ENCODE measurements at regions not wholly inside any gene's neighbourhood (a gene's known extent, or its start where the extent isn't known, plus 50 kb on each side); places are given as distances from the start of the nearest gene placed in this dataset.

GRCh38 chr9:82552784-82553183, 510.2 kb downstream of the RASEF start:
- no peaks in the 10 kb centered on the region for H3K27me3 ChIP-seq (ENCODE audit: control insufficient read depth in 1 of 2, insufficient read depth in 2 of 2, low read length in 2 of 2)
- no peaks in the 10 kb centered on the region for H3K36me3 ChIP-seq (ENCODE audit: control insufficient read depth in 2 of 2, insufficient read depth in 2 of 2, low read length in 1 of 2)
- no peak overlapping the region for H3K27ac ChIP-seq (ENCODE audit: low read depth in 2 of 2, low read length in 1 of 2)
- no peak overlapping the region for H3K4me3 ChIP-seq (ENCODE audit: low read depth in 1 of 2, low read length in 2 of 2)
- whole genome bisulfite sequencing, 2 donors, result 59 to 70% methylated on average over 2 of the region's 2 CpGs
- H3K4me1 ChIP-seq (ENCODE audit: control insufficient read depth in 2 of 2, insufficient read depth in 2 of 2, low read length in 1 of 2), result no peaks in the 10 kb centered on the region
- no peaks in the 10 kb centered on the region for H3K9me3 ChIP-seq (ENCODE audit: control insufficient read depth in 2 of 2, insufficient read depth in 1 of 2, low read depth in 1 of 2, low read length in 1 of 2)

GRCh38 chr9:82553654-82554366, 509.1 kb downstream of the RASEF start:
- Histone ChIP-seq H3K27ac (ENCODE audit: low read depth in 2 of 2, low read length in 1 of 2) (no peak overlapping the region), H3K36me3 (ENCODE audit: control insufficient read depth in 2 of 2, insufficient read depth in 2 of 2, low read length in 1 of 2) (no peaks in the 10 kb centered on the region), H3K4me1 (ENCODE audit: control insufficient read depth in 2 of 2, insufficient read depth in 2 of 2, low read length in 1 of 2) (no peaks in the 10 kb centered on the region), H3K27me3 (ENCODE audit: control insufficient read depth in 1 of 2, insufficient read depth in 2 of 2, low read length in 2 of 2) (no peaks in the 10 kb centered on the region), H3K9me3 (ENCODE audit: control insufficient read depth in 2 of 2, insufficient read depth in 1 of 2, low read depth in 1 of 2, low read length in 1 of 2) (no peaks in the 10 kb centered on the region), H3K4me3 (ENCODE audit: low read depth in 1 of 2, low read length in 2 of 2) (no peak overlapping the region)
- 70 to 76% methylated on average over 8 of the region's 8 CpGs for WGBS, 2 donors

- WGBS, 2 donors, result 85 to 86% methylated on average over 3 of the region's 3 CpGs
- Histone ChIP-seq H3K4me1 (ENCODE audit: control insufficient read depth in 2 of 2, insufficient read depth in 2 of 2, low read length in 1 of 2) (no peaks in the 10 kb centered on the region), H3K27ac (ENCODE audit: low read depth in 2 of 2, low read length in 1 of 2) (no peak overlapping the region)
These were observed 508.6 kb downstream of the RASEF start for GRCh38 chr9:82554381-82554780.

GRCh38 chr9:82555031-82555430, 507.9 kb downstream of the RASEF start:
- H3K9me3 ChIP-seq (ENCODE audit: control insufficient read depth in 2 of 2, insufficient read depth in 1 of 2, low read depth in 1 of 2, low read length in 1 of 2), result no peaks in the 10 kb centered on the region
- no peaks in the 10 kb centered on the region for H3K36me3 ChIP-seq (ENCODE audit: control insufficient read depth in 2 of 2, insufficient read depth in 2 of 2, low read length in 1 of 2)
- no peak overlapping the region for H3K27ac ChIP-seq (ENCODE audit: low read depth in 2 of 2, low read length in 1 of 2)
- H3K4me1 ChIP-seq (ENCODE audit: control insufficient read depth in 2 of 2, insufficient read depth in 2 of 2, low read length in 1 of 2), result no peaks in the 10 kb centered on the region
- H3K4me3 ChIP-seq (ENCODE audit: low read depth in 1 of 2, low read length in 2 of 2), result no peak overlapping the region
- no peaks in the 10 kb centered on the region for H3K27me3 ChIP-seq (ENCODE audit: control insufficient read depth in 1 of 2, insufficient read depth in 2 of 2, low read length in 2 of 2)
- WGBS, 2 donors, result 68 to 70% methylated on average over 1 of the region's 1 CpG

More at GRCh38 chr9:82554381-82554780, 508.6 kb downstream of the RASEF start:
- no peaks in the 10 kb centered on the region for H3K27me3 ChIP-seq (ENCODE audit: control insufficient read depth in 1 of 2, insufficient read depth in 2 of 2, low read length in 2 of 2)
- no peak overlapping the region for H3K4me3 ChIP-seq (ENCODE audit: low read depth in 1 of 2, low read length in 2 of 2)
- no peaks in the 10 kb centered on the region for H3K9me3 ChIP-seq (ENCODE audit: control insufficient read depth in 2 of 2, insufficient read depth in 1 of 2, low read depth in 1 of 2, low read length in 1 of 2)
- no peaks in the 10 kb centered on the region for H3K36me3 ChIP-seq (ENCODE audit: control insufficient read depth in 2 of 2, insufficient read depth in 2 of 2, low read length in 1 of 2)

- no peak overlapping the region for H3K4me3 ChIP-seq (ENCODE audit: low read depth in 1 of 2, low read length in 2 of 2)
- H3K4me1 ChIP-seq (ENCODE audit: control insufficient read depth in 2 of 2, insufficient read depth in 2 of 2, low read length in 1 of 2), result no peaks in the 10 kb centered on the region
- no peaks in the 10 kb centered on the region for H3K36me3 ChIP-seq (ENCODE audit: control insufficient read depth in 2 of 2, insufficient read depth in 2 of 2, low read length in 1 of 2)
- no peak overlapping the region for H3K27ac ChIP-seq (ENCODE audit: low read depth in 2 of 2, low read length in 1 of 2)
- H3K9me3 ChIP-seq (ENCODE audit: control insufficient read depth in 2 of 2, insufficient read depth in 1 of 2, low read depth in 1 of 2, low read length in 1 of 2), result no peaks in the 10 kb centered on the region
- WGBS, 2 donors, result 36 to 52% methylated on average over 7 of the region's 7 CpGs
- H3K27me3 ChIP-seq (ENCODE audit: control insufficient read depth in 1 of 2, insufficient read depth in 2 of 2, low read length in 2 of 2), result no peaks in the 10 kb centered on the region
These were observed 507.4 kb downstream of the RASEF start for GRCh38 chr9:82555431-82556051.

- H3K4me1 ChIP-seq (ENCODE audit: control insufficient read depth in 2 of 2, insufficient read depth in 2 of 2, low read length in 1 of 2), result no peaks in the 10 kb centered on the region
- H3K27me3 ChIP-seq (ENCODE audit: control insufficient read depth in 1 of 2, insufficient read depth in 2 of 2, low read length in 2 of 2), result no peaks in the 10 kb centered on the region
- no peaks in the 10 kb centered on the region for H3K9me3 ChIP-seq (ENCODE audit: control insufficient read depth in 2 of 2, insufficient read depth in 1 of 2, low read depth in 1 of 2, low read length in 1 of 2)
- no peak overlapping the region for H3K4me3 ChIP-seq (ENCODE audit: low read depth in 1 of 2, low read length in 2 of 2)
- WGBS, 2 donors, result 89 to 94% methylated on average over 1 of the region's 1 CpG
- H3K36me3 ChIP-seq (ENCODE audit: control insufficient read depth in 2 of 2, insufficient read depth in 2 of 2, low read length in 1 of 2), result no peaks in the 10 kb centered on the region
- no peak overlapping the region for H3K27ac ChIP-seq (ENCODE audit: low read depth in 2 of 2, low read length in 1 of 2)
These were observed 504.6 kb downstream of the RASEF start for GRCh38 chr9:82558346-82558745.

GRCh38 chr9:82558855-82559630, 503.9 kb downstream of the RASEF start:
- no peak overlapping the region for H3K4me3 ChIP-seq (ENCODE audit: low read depth in 1 of 2, low read length in 2 of 2)
- no peaks in the 10 kb centered on the region for H3K9me3 ChIP-seq (ENCODE audit: control insufficient read depth in 2 of 2, insufficient read depth in 1 of 2, low read depth in 1 of 2, low read length in 1 of 2)
- 76 to 83% methylated on average over 9 of the region's 9 CpGs for WGBS, 2 donors
- H3K4me1 ChIP-seq (ENCODE audit: control insufficient read depth in 2 of 2, insufficient read depth in 2 of 2, low read length in 1 of 2), result no peaks in the 10 kb centered on the region
- H3K27ac ChIP-seq (ENCODE audit: low read depth in 2 of 2, low read length in 1 of 2), result no peak overlapping the region
- no peaks in the 10 kb centered on the region for H3K27me3 ChIP-seq (ENCODE audit: control insufficient read depth in 1 of 2, insufficient read depth in 2 of 2, low read length in 2 of 2)
- no peaks in the 10 kb centered on the region for H3K36me3 ChIP-seq (ENCODE audit: control insufficient read depth in 2 of 2, insufficient read depth in 2 of 2, low read length in 1 of 2)

GRCh38 chr9:82560036-82560435, 502.9 kb downstream of the RASEF start:
- no peak overlapping the region for H3K27ac ChIP-seq (ENCODE audit: low read depth in 2 of 2, low read length in 1 of 2)

GRCh38 chr9:82560457-82560904, 502.5 kb downstream of the RASEF start:
- 70 to 76% methylated on average over 9 of the region's 9 CpGs for WGBS, 2 donors
- no peaks in the 10 kb centered on the region for H3K9me3 ChIP-seq (ENCODE audit: control insufficient read depth in 2 of 2, insufficient read depth in 1 of 2, low read depth in 1 of 2, low read length in 1 of 2)
- H3K4me3 ChIP-seq (ENCODE audit: low read depth in 1 of 2, low read length in 2 of 2), result no peak overlapping the region
- no peaks in the 10 kb centered on the region for H3K27me3 ChIP-seq (ENCODE audit: control insufficient read depth in 1 of 2, insufficient read depth in 2 of 2, low read length in 2 of 2)
- no peak overlapping the region for H3K27ac ChIP-seq (ENCODE audit: low read depth in 2 of 2, low read length in 1 of 2)
- H3K4me1 ChIP-seq (ENCODE audit: control insufficient read depth in 2 of 2, insufficient read depth in 2 of 2, low read length in 1 of 2), result no peaks in the 10 kb centered on the region
- no peaks in the 10 kb centered on the region for H3K36me3 ChIP-seq (ENCODE audit: control insufficient read depth in 2 of 2, insufficient read depth in 2 of 2, low read length in 1 of 2)

More at GRCh38 chr9:82560036-82560435, 502.9 kb downstream of the RASEF start:
- WGBS, 2 donors, result 89 to 98% methylated on average over 1 of the region's 1 CpG
- no peak overlapping the region for H3K4me3 ChIP-seq (ENCODE audit: low read depth in 1 of 2, low read length in 2 of 2)
- H3K27me3 ChIP-seq (ENCODE audit: control insufficient read depth in 1 of 2, insufficient read depth in 2 of 2, low read length in 2 of 2), result no peaks in the 10 kb centered on the region
- H3K9me3 ChIP-seq (ENCODE audit: control insufficient read depth in 2 of 2, insufficient read depth in 1 of 2, low read depth in 1 of 2, low read length in 1 of 2), result no peaks in the 10 kb centered on the region
- no peaks in the 10 kb centered on the region for H3K36me3 ChIP-seq (ENCODE audit: control insufficient read depth in 2 of 2, insufficient read depth in 2 of 2, low read length in 1 of 2)
- H3K4me1 ChIP-seq (ENCODE audit: control insufficient read depth in 2 of 2, insufficient read depth in 2 of 2, low read length in 1 of 2), result no peaks in the 10 kb centered on the region
